NT2/D1 (cell line): ENCODE measurements at regions not wholly inside any gene's neighbourhood (a gene's known extent, or its start where the extent isn't known, plus 50 kb on each side); places are given as distances from the start of the nearest gene placed in this dataset.

Source experiments
- DNase-seq: peaks from one replicate; pipeline ENCODE4 v3.0.0-alpha.2; 2011; ENCODE audit warnings: low read depth, low spot score
- H3K27me3 ChIP-seq: 2 replicates; pipeline ENCODE4 v1.6.0; 2011; ENCODE audit warnings: mild to moderate bottlenecking; ENCODE audit not compliant: insufficient read length, insufficient read depth
- H3K36me3 ChIP-seq: 2 replicates; pipeline ENCODE4 v1.6.1; 2011; ENCODE audit warnings: mild to moderate bottlenecking, low read length, mixed read lengths; ENCODE audit not compliant: insufficient read depth, insufficient read length
- H3K4me1 ChIP-seq: 2 replicates; pipeline ENCODE4 v1.5.1; 2011; ENCODE audit not compliant: insufficient read depth, insufficient read length
- H3K4me3 ChIP-seq: 2 replicates; pipeline ENCODE4 v1.5.1; 2011; ENCODE audit warnings: low read depth; ENCODE audit not compliant: insufficient read length
- H3K9ac ChIP-seq: 2 replicates; pipeline ENCODE4 v1.6.0; 2011; ENCODE audit warnings: low read depth; ENCODE audit not compliant: insufficient read length
- H3K9me3 ChIP-seq: 2 replicates; pipeline ENCODE4 v1.5.1; 2011; ENCODE audit warnings: mild to moderate bottlenecking, low read length; ENCODE audit not compliant: insufficient read depth
- SUZ12 ChIP-seq: IDR thresholded peaks from 2 replicates; pipeline ENCODE4 v1.6.1; 2011; ENCODE audit not compliant: insufficient read length, insufficient read depth; ENCODE audit errors: extremely low read depth
- YY1 ChIP-seq: IDR thresholded peaks from 2 replicates; pipeline ENCODE4 v1.6.1; 2011; ENCODE audit not compliant: insufficient read length, insufficient read depth
- ZNF274 ChIP-seq: IDR thresholded peaks from 2 replicates; pipeline ENCODE4 v1.6.1; 2011; ENCODE audit warnings: mild to moderate bottlenecking, low read depth, low read length

DNA sequence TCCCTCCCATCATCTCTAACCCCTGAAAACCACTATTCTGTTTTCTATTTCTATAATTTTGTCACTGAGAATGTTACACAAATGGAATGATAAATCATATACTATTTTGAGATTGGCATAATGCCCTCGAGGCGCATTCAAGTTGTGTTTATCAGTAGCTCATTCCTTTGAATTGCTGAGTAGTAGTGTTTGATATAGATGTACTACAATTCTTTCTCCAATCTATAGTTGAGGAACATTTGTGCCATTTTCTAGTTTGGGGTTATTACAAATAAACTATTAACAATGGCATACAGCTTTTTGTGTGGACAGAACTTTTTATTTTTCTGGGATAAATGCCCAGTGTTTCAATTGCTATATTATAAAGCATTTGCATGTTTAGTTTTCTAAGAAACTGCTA, 86.0 kb downstream of the CCR1 start:
- Histone ChIP-seq H3K4me3 (no peak overlapping the region), H3K9me3 (no peaks in the 10 kb centered on the region), H3K27me3 (no peaks in the 10 kb centered on the region), H3K9ac (no peak overlapping the region), H3K36me3 (no peaks in the 10 kb centered on the region), H3K4me1 (no peaks in the 10 kb centered on the region)
- DNase-seq: no peak
- TF ChIP-seq ZNF274: no peak

DNA sequence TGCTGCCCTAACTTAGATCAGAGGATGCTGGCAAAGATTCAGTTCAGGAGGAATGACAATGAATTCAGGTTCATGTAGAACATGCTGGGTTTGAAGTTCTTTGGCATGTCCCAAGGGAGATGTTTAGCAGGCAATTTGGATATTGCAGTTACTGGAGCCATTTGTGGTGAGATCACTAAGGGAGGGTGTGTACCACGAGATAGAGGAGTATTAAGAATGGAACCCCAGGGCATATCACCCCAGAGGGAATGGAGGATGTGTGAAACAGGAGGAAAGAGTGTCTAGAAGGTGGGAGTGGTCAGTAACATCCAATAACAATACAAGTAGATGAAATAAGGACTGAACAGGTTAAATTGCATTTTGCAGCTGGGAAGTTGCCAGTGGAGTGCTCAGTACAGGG, 87.1 kb downstream of the CCR1 start:
- no peaks in the 10 kb centered on the region for H3K36me3 ChIP-seq
- no peak overlapping the region for H3K9ac ChIP-seq
- H3K9me3 ChIP-seq: no peaks in the 10 kb centered on the region
- no peak for DNase-seq
- H3K4me3 ChIP-seq: no peak overlapping the region
- no peaks in the 10 kb centered on the region for H3K27me3 ChIP-seq
- TF ChIP-seq SUZ12 (no peak), ZNF274 (no peak), YY1 (no peak)
- H3K4me1 ChIP-seq: no peaks in the 10 kb centered on the region

DNA sequence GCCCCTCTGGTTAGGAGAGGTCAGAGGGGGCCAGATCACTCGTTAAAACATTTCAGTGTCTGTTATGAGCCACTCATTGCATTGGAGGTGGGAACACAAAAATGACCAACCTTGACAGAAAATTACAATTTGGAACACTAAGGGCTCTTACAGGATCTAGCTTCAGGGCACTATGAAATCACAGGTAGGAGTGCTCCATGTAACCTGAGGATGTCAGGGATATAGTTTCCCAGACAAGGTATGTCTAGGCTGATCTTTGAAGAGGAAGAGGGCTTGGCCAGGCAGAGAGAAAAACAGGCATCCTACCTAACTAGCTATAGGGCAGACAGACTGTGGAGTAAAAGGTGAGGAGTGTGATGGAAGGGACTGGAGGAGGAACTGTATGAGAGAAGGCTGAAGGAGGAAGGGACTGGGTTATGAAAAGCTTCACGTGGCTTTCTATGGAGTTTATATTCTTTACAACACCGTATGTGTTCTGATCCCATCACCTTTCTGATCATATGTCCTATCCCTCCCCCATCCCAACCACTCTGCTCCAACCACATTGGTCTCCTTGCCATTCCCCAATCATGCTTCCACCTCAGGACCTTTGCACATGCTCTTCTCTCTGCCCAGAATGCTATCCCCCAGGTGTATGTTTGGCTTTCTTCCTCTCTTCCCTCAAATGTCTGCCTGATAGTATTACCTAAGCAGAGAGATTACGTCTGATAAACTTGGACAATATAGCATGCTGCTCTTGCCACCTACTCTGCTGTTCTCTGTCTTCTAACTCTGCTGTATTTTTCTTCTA, 88.2 kb downstream of the CCR1 start:
- Histone ChIP-seq H3K36me3 (no peaks in the 10 kb centered on the region), H3K9me3 (no peaks in the 10 kb centered on the region), H3K9ac (no peak overlapping the region), H3K27me3 (no peaks in the 10 kb centered on the region), H3K4me1 (no peaks in the 10 kb centered on the region), H3K4me3 (no peak overlapping the region)
- no peak for DNase-seq
- TF ChIP-seq ZNF274: no peak
- no peak for TF ChIP-seq YY1
- TF ChIP-seq SUZ12: no peak

DNA sequence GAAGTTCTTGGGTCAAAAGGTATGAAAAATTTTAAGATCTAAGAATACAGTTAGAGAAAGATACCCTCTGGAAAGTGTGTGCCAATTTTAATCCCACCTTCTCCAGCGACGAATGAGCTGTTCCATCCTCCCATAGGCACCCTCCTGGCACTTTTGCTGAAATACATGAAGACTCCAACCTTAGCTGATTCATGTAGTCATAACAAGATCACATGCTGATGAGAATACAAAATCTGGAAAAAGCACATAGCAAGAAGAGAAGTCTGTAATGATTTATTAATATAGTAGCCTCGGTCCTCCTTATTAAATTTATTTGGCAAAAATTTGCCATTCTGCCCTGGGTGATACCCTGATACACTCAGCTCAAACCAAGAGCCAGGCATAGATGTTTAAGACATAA, 88.9 kb downstream of the CCR1 start:
- TF ChIP-seq YY1 (no peak), ZNF274 (no peak), SUZ12 (no peak)
- H3K4me1 ChIP-seq: no peaks in the 10 kb centered on the region
- H3K36me3 ChIP-seq: no peaks in the 10 kb centered on the region
- DNase-seq: no peak
- no peaks in the 10 kb centered on the region for H3K27me3 ChIP-seq
- H3K4me3 ChIP-seq: no peak overlapping the region
- no peak overlapping the region for H3K9ac ChIP-seq
- H3K9me3 ChIP-seq: no peaks in the 10 kb centered on the region

DNA sequence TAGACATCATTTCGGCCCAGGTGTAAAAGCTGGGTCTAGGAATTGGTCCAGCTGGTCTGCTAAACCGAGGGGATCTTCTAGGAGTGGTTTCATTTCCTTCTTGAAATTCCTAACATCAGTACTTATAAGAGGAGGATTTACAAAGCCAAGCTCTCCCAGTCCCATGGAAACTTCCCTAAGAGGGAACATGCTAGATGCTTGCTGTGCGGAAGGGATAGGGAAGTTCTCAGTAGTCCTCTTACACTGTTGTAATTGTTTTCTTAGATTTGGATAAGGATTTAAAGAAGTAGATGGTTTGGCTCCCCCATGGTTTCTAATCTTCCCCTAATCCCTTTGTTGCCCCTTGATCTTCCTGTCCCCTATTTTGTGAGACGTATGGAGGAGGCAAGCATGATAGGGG, 89.7 kb upstream of the XCR1 start:
- H3K36me3 ChIP-seq: no peaks in the 10 kb centered on the region
- no peaks in the 10 kb centered on the region for H3K4me1 ChIP-seq
- no peak overlapping the region for H3K9ac ChIP-seq
- no peak for DNase-seq
- no peak overlapping the region for H3K4me3 ChIP-seq
- TF ChIP-seq ZNF274 (no peak), YY1 (no peak), SUZ12 (no peak)
- peaks cover 12% of the 10 kb centered on the region; the same call in 1 of the 2 replicates for H3K9me3 ChIP-seq
- H3K27me3 ChIP-seq: no peaks in the 10 kb centered on the region

DNA sequence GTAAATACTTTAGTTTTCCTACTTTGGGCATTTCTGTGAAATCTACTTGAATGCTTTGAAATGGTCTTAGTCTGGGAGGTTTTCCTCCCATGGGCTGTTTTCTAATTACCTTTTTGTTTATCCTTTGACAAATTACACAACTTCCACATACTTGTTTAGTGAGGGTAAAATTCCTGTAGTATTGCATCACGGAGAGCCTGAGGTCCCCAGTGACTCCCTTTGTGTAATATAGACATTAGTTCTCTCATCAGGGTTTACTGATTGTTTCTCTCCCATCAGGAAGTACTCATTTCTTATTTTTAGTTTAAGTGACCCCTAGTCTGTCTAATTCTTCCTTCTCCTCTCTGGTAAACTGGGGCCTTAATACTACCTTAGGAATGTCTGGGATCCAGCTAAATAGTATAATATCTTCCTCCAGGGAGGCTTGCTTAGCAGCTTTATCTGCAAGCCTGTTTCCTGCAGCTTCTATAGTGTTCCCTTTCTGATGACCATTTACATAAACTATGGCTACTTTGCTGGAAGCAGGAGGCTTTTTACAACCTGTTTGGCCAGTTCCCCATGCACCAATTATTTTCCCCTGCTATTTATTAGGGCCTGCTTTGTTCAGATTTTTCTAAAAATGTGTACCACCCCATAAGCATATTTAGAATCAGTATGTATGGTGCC, 87.2 kb upstream of the XCR1 start:
- no peak for DNase-seq
- peaks cover 12% of the 10 kb centered on the region; the same call in 1 of the 2 replicates for H3K9me3 ChIP-seq
- no peaks in the 10 kb centered on the region for H3K36me3 ChIP-seq
- no peaks in the 10 kb centered on the region for H3K27me3 ChIP-seq
- TF ChIP-seq SUZ12 (no peak), ZNF274 (no peak), YY1 (no peak)
- H3K4me1 ChIP-seq: no peaks in the 10 kb centered on the region
- no peak overlapping the region for H3K4me3 ChIP-seq
- H3K9ac ChIP-seq: no peak overlapping the region

DNA sequence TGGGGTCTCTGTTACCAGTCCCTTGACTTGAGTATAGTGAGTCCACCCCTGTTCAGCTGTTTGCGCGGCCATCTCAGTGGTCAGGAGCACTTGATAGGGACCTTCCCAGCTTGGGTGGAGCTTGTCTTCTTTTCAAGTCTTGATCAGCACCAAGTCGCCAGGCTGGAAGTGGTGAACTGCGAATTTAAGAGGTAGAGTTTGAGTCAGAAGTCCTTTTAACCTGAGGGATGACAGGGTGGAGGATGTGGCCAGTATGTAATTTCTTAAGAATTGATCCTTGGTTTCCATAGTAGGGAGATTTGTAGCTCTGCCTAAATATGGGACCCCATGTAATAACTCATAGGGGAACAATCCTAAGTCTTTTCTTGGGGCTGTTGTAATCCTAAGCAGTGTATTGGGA, 86.3 kb upstream of the XCR1 start:
- TF ChIP-seq YY1 (no peak), SUZ12 (no peak), ZNF274 (no peak)
- Histone ChIP-seq H3K27me3 (no peaks in the 10 kb centered on the region), H3K9ac (no peak overlapping the region), H3K9me3 (peaks cover 12% of the 10 kb centered on the region; the same call in 1 of the 2 replicates), H3K4me1 (no peaks in the 10 kb centered on the region), H3K36me3 (no peaks in the 10 kb centered on the region), H3K4me3 (no peak overlapping the region)
- DNase-seq: no peak
